ENCODE measurements at regions not wholly inside any gene's neighbourhood (a gene's known extent, or its start where the extent isn't known, plus 50 kb on each side); places are given as distances from the start of the nearest gene placed in this dataset.

GRCh38 chr18:65628390-65628789 is 122.4 kb upstream of the CDH7 start:
- H3K36me3 ChIP-seq (replicated peaks; ENCODE audit: insufficient read depth, low read depth), result no peaks in the 10 kb centered on the region
- H3K4me2 ChIP-seq, result no peak overlapping the region
- no peaks in the 10 kb centered on the region for H3K9me3 ChIP-seq (ENCODE audit: low read depth)
- H3K4me1 ChIP-seq (ENCODE audit: insufficient read depth), result no peaks in the 10 kb centered on the region
- WGBS (ENCODE audit: low lambda C conversion rate, missing lambda C conversion rate), result 86% methylated on average over 1 of the region's 1 CpG
- H3K9me2 ChIP-seq (replicated peaks; ENCODE audit: insufficient read depth), result no peaks in the 10 kb centered on the region
- DNase-seq (ENCODE audit: low spot score), result no peak
- no peaks in the 10 kb centered on the region for H4K20me1 ChIP-seq (ENCODE audit: insufficient read depth, poor library complexity, severe bottlenecking)
- no peaks in the 10 kb centered on the region for H3K27me3 ChIP-seq
- no peak overlapping the region for H3K27ac ChIP-seq
- no peaks in the 10 kb centered on the region for H3K79me2 ChIP-seq
- no peak for TF ChIP-seq EZH2phosphoT487 (IDR thresholded peaks at IDR 0.05; ENCODE audit: low read depth, severe bottlenecking, unreplicated experiment)
- TF ChIP-seq EZH2 (IDR thresholded peaks at IDR 0.05; ENCODE audit: borderline replicate concordance), result no peak
- H3K4me3 ChIP-seq, result no peak overlapping the region
- H2AFZ ChIP-seq, result no peak overlapping the region

GRCh38 chr18:65623676-65624075 is 127.1 kb upstream of the CDH7 start:
- Histone ChIP-seq H4K20me1 (ENCODE audit: insufficient read depth, poor library complexity, severe bottlenecking) (no peaks in the 10 kb centered on the region), H3K4me2 (no peak overlapping the region), H3K36me3 (replicated peaks; ENCODE audit: insufficient read depth, low read depth) (no peaks in the 10 kb centered on the region), H3K79me2 (no peaks in the 10 kb centered on the region), H3K27ac (no peak overlapping the region), H3K9me3 (ENCODE audit: low read depth) (no peaks in the 10 kb centered on the region), H3K9me2 (replicated peaks; ENCODE audit: insufficient read depth) (no peaks in the 10 kb centered on the region), H2AFZ (no peak overlapping the region), H3K4me1 (ENCODE audit: insufficient read depth) (no peaks in the 10 kb centered on the region), H3K4me3 (no peak overlapping the region), H3K27me3 (no peaks in the 10 kb centered on the region)
- DNase-seq (ENCODE audit: low spot score), result no peak
- WGBS (ENCODE audit: low lambda C conversion rate, missing lambda C conversion rate), result 67% methylated on average over 6 of the region's 6 CpGs
- no peak for TF ChIP-seq CTCF (IDR thresholded peaks at IDR 0.05; ENCODE audit: poor library complexity)
- TF ChIP-seq EZH2 (IDR thresholded peaks at IDR 0.05; ENCODE audit: borderline replicate concordance), result no peak
- TF ChIP-seq EZH2phosphoT487 (IDR thresholded peaks at IDR 0.05; ENCODE audit: low read depth, severe bottlenecking, unreplicated experiment), result no peak

GRCh38 chr18:65622436-65622835 is 128.4 kb upstream of the CDH7 start:
- no peak for DNase-seq (ENCODE audit: low spot score)
- Histone ChIP-seq H3K36me3 (replicated peaks; ENCODE audit: insufficient read depth, low read depth) (no peaks in the 10 kb centered on the region), H3K4me1 (ENCODE audit: insufficient read depth) (no peaks in the 10 kb centered on the region), H3K27me3 (no peaks in the 10 kb centered on the region), H3K9me3 (ENCODE audit: low read depth) (no peaks in the 10 kb centered on the region), H3K4me3 (no peak overlapping the region), H2AFZ (no peak overlapping the region), H3K27ac (no peak overlapping the region), H3K9me2 (replicated peaks; ENCODE audit: insufficient read depth) (no peaks in the 10 kb centered on the region), H3K79me2 (no peaks in the 10 kb centered on the region), H3K4me2 (no peak overlapping the region), H4K20me1 (ENCODE audit: insufficient read depth, poor library complexity, severe bottlenecking) (no peaks in the 10 kb centered on the region)
- TF ChIP-seq CTCF (IDR thresholded peaks at IDR 0.05; ENCODE audit: poor library complexity) (no peak), EZH2 (IDR thresholded peaks at IDR 0.05; ENCODE audit: borderline replicate concordance) (no peak), EZH2phosphoT487 (IDR thresholded peaks at IDR 0.05; ENCODE audit: low read depth, severe bottlenecking, unreplicated experiment) (no peak)
- 81% methylated on average over 4 of the region's 4 CpGs for WGBS (ENCODE audit: low lambda C conversion rate, missing lambda C conversion rate)

- no peaks in the 10 kb centered on the region for H3K9me2 ChIP-seq (replicated peaks; ENCODE audit: insufficient read depth)
- no peaks in the 10 kb centered on the region for H3K36me3 ChIP-seq (replicated peaks; ENCODE audit: insufficient read depth, low read depth)
- no peak overlapping the region for H3K4me3 ChIP-seq
- H3K27me3 ChIP-seq, result no peaks in the 10 kb centered on the region
- no peak overlapping the region for H3K27ac ChIP-seq
- H3K4me1 ChIP-seq (ENCODE audit: insufficient read depth), result no peaks in the 10 kb centered on the region
- H3K79me2 ChIP-seq, result no peaks in the 10 kb centered on the region
- WGBS (ENCODE audit: low lambda C conversion rate, missing lambda C conversion rate), result 96% methylated on average over 9 of the region's 9 CpGs
- H4K20me1 ChIP-seq (ENCODE audit: insufficient read depth, poor library complexity, severe bottlenecking), result no peaks in the 10 kb centered on the region
- H3K9me3 ChIP-seq (ENCODE audit: low read depth), result no peaks in the 10 kb centered on the region
- TF ChIP-seq CTCF (IDR thresholded peaks at IDR 0.05; ENCODE audit: poor library complexity) (no peak), EZH2 (IDR thresholded peaks at IDR 0.05; ENCODE audit: borderline replicate concordance) (no peak), EZH2phosphoT487 (IDR thresholded peaks at IDR 0.05; ENCODE audit: low read depth, severe bottlenecking, unreplicated experiment) (no peak)
- no peak for DNase-seq (ENCODE audit: low spot score)
- no peak overlapping the region for H3K4me2 ChIP-seq
- H2AFZ ChIP-seq, result no peak overlapping the region
Measured at GRCh38 chr18:65620076-65620696, 130.6 kb upstream of the CDH7 start.

All from hepatocyte (in vitro differentiated cells).